HEK293 (cell line): ENCODE measurements at regions not wholly inside any gene's neighbourhood (a gene's known extent, or its start where the extent isn't known, plus 50 kb on each side); places are given as distances from the start of the nearest gene placed in this dataset.

Experiments used
- CTCF ChIP-seq: fragments of 450-650 bp; formaldehyde crosslinking; IDR thresholded peaks from 2 replicates; pipeline ENCODE4 v1.5.1; 2016; ENCODE audit warnings: missing biosample characterization, missing genetic modification characterization
- HOXC10 ChIP-seq: sonication (generic); formaldehyde crosslinking; IDR thresholded peaks from 2 replicates; pipeline ENCODE4 v1.8.1; 2023; ENCODE audit warnings: mild to moderate bottlenecking, missing genetic modification reagents
- REST ChIP-seq: fragments of 450-650 bp; formaldehyde crosslinking; IDR thresholded peaks from 2 replicates; pipeline ENCODE4 v1.5.1; 2016; ENCODE audit warnings: missing biosample characterization, missing genetic modification characterization
- SETDB1 ChIP-seq: IDR thresholded peaks from one replicate; pipeline ENCODE4 v1.6.1; 2017; ENCODE audit warnings: mild to moderate bottlenecking, low read length, moderate library complexity, mixed read lengths; ENCODE audit not compliant: insufficient read length
- TCF7L2 ChIP-seq: IDR thresholded peaks from 2 replicates; pipeline ENCODE4 v1.6.1; 2011; ENCODE audit warnings: low read depth, mild to moderate bottlenecking, inconsistent platforms, low read length, moderate library complexity, borderline replicate concordance
- ZEB2 ChIP-seq: fragments of 450-650 bp; formaldehyde crosslinking; IDR thresholded peaks from 2 replicates; pipeline ENCODE4 v1.5.1; 2016; ENCODE audit warnings: missing biosample characterization, missing genetic modification characterization
- ZNF16 ChIP-seq: fragments of 450-650 bp; formaldehyde crosslinking; IDR thresholded peaks from 2 replicates; pipeline ENCODE4 v1.5.1; 2016; ENCODE audit warnings: low read depth, missing biosample characterization, missing genetic modification characterization
- ZNF37A ChIP-seq: fragments of 450-650 bp; IDR thresholded peaks from 2 replicates; pipeline ENCODE4 v1.5.1; 2018; ENCODE audit warnings: missing biosample characterization, missing genetic modification characterization
- ZNF433 ChIP-seq: fragments of 450-650 bp; formaldehyde crosslinking; IDR thresholded peaks from 2 replicates; pipeline ENCODE4 v1.5.1; 2016; ENCODE audit warnings: missing biosample characterization, missing genetic modification characterization, low read depth
- ZNF692 ChIP-seq: fragments of 450-650 bp; formaldehyde crosslinking; IDR thresholded peaks from 2 replicates; pipeline ENCODE4 v1.5.1; 2016; ENCODE audit warnings: missing biosample characterization, missing genetic modification characterization
- TF ChIP-seq, protein P1 (sequence below): fragments of 450-650 bp; formaldehyde crosslinking; IDR thresholded peaks from 2 replicates; pipeline ENCODE4 v1.5.1; 2017; ENCODE audit warnings: missing biosample characterization, missing genetic modification characterization

DNA sequence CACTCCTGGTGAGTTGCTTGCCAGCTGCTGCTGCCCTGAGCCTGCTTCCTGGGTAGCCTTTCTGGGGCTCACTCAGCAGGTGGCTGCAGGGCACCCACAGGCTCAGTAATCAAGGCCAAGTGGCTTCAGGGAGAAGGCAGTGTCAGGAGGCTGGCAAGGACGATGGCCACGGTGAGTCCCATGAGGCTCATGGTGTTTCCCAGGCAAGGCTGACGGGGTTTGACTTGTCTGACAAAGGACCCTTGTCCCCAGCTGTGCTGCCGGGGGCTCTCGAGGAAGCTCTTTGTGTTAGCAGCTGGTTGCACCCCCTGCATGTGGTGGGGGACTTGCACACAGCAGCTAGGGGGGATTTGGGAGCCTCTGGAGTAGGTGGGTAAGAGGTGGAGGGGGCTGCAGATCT lies 190.5 kb upstream of the C1orf174 start:
- TF ChIP-seq CTCF (tag by site-specific recombination) (no peak), SETDB1 (no peak), ZNF37A (tag by site-specific recombination) (no peak), TCF7L2 (no peak), HOXC10 (no peak), ZNF433 (no peak), ZNF16 (tag by site-specific recombination) (no peak), ZNF692 (tag by site-specific recombination) (no peak), REST (tag by site-specific recombination) (no peak), ZEB2 (tag by site-specific recombination) (no peak)
- TF ChIP-seq, protein P1, sequence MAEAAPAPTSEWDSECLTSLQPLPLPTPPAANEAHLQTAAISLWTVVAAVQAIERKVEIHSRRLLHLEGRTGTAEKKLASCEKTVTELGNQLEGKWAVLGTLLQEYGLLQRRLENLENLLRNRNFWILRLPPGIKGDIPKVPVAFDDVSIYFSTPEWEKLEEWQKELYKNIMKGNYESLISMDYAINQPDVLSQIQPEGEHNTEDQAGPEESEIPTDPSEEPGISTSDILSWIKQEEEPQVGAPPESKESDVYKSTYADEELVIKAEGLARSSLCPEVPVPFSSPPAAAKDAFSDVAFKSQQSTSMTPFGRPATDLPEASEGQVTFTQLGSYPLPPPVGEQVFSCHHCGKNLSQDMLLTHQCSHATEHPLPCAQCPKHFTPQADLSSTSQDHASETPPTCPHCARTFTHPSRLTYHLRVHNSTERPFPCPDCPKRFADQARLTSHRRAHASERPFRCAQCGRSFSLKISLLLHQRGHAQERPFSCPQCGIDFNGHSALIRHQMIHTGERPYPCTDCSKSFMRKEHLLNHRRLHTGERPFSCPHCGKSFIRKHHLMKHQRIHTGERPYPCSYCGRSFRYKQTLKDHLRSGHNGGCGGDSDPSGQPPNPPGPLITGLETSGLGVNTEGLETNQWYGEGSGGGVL (tag by site-specific recombination): no peak
